ENCODE measurements at regions not wholly inside any gene's neighbourhood (a gene's known extent, or its start where the extent isn't known, plus 50 kb on each side); places are given as distances from the start of the nearest gene placed in this dataset.

- TF ChIP-seq ZFX (IDR thresholded peaks at IDR 0.05; ENCODE audit: borderline replicate concordance) (no peak), CTCF (IDR thresholded peaks at IDR 0.05) (no peak)
Observed at GRCh38 chr22:49182416-49182815, 645.3 kb downstream of the BRD1 start.
